GM23338 (cell line): ENCODE measurements at regions not wholly inside any gene's neighbourhood (a gene's known extent, or its start where the extent isn't known, plus 50 kb on each side); places are given as distances from the start of the nearest gene placed in this dataset.

Experiments
- ATAC-seq: fragments of 200-7000 bp; cut with Tn5 transposase; 3 replicates; pipeline ENCODE4 v1.9.1; 2020
- DNase-seq: peaks from one replicate; pipeline ENCODE4 v3.0.0-alpha.2; 2015; ENCODE audit warnings: low spot score
- H2AFZ ChIP-seq: fragments of 200-600 bp; sonication (generic); 2 replicates; pipeline ENCODE4 v1.8.0; 2016; ENCODE audit warnings: antibody characterized with exemption, mild to moderate bottlenecking, moderate library complexity
- H3F3A ChIP-seq: fragments of 200-600 bp; sonication (generic); replicated peaks from 2 replicates; pipeline ENCODE4 v1.8.0; 2017; ENCODE audit warnings: antibody characterized with exemption, mixed run types, low read depth
- H3K27ac ChIP-seq: fragments of 200-600 bp; sonication (generic); 2 replicates; pipeline ENCODE4 v1.6.1; 2016; ENCODE audit warnings: low read depth
- H3K27me3 ChIP-seq: fragments of 200-600 bp; sonication (generic); 2 replicates; pipeline ENCODE4 v1.8.0; 2016; ENCODE audit warnings: mild to moderate bottlenecking, mixed run types, moderate library complexity; ENCODE audit not compliant: insufficient read depth
- H3K36me3 ChIP-seq: fragments of 200-600 bp; sonication (generic); 2 replicates; pipeline ENCODE4 v1.8.0; 2016; ENCODE audit warnings: mild to moderate bottlenecking; ENCODE audit not compliant: insufficient read depth
- H3K4me1 ChIP-seq: fragments of 200-600 bp; sonication (generic); 2 replicates; pipeline ENCODE4 v1.8.0; 2016; ENCODE audit warnings: mild to moderate bottlenecking, moderate library complexity; ENCODE audit not compliant: insufficient read depth
- H3K4me2 ChIP-seq: fragments of 200-600 bp; sonication (generic); 2 replicates; pipeline ENCODE4 v1.7.1; 2017; ENCODE audit warnings: mixed run types
- H3K4me3 ChIP-seq: fragments of 200-600 bp; sonication (generic); 2 replicates; pipeline ENCODE4 v1.6.1; 2016; ENCODE audit warnings: mixed run types
- H3K79me2 ChIP-seq: fragments of 200-600 bp; sonication (generic); replicated peaks from 2 replicates; pipeline ENCODE4 v1.8.0; 2017; ENCODE audit warnings: mild to moderate bottlenecking; ENCODE audit not compliant: insufficient read depth
- H3K9me2 ChIP-seq: fragments of 200-600 bp; sonication (generic); 2 replicates; pipeline ENCODE4 v1.8.0; 2017; ENCODE audit not compliant: insufficient read depth
- H4K20me1 ChIP-seq: fragments of 200-600 bp; sonication (generic); replicated peaks from 2 replicates; pipeline ENCODE4 v1.8.0; 2017; ENCODE audit warnings: mild to moderate bottlenecking; ENCODE audit not compliant: insufficient read depth
- H3K27ac Mint-ChIP-seq: 2 replicates; pipeline ENCODE4 v1.8.0; 2020; ENCODE audit warnings: inconsistent platforms, mild to moderate bottlenecking, moderate library complexity, mixed read lengths
- H3K27me3 Mint-ChIP-seq: 3 replicates; pipeline ENCODE4 v1.8.0; 2022; ENCODE audit warnings: low read depth, mild to moderate bottlenecking, moderate library complexity, mixed read lengths, inconsistent platforms; ENCODE audit not compliant: insufficient read depth, poor library complexity
- H3K36me3 Mint-ChIP-seq: 3 replicates; pipeline ENCODE4 v1.8.0; 2021; ENCODE audit warnings: low read depth, mild to moderate bottlenecking, inconsistent platforms, moderate library complexity, mixed read lengths
- H3K4me1 Mint-ChIP-seq: 3 replicates; pipeline ENCODE4 v1.8.0; 2020; ENCODE audit warnings: mild to moderate bottlenecking, inconsistent platforms, mixed read lengths
- H3K4me3 Mint-ChIP-seq: 3 replicates; pipeline ENCODE4 v1.8.0; 2021; ENCODE audit warnings: moderate library complexity, mild to moderate bottlenecking, inconsistent platforms, mixed read lengths
- H3K9me3 Mint-ChIP-seq: 3 replicates; pipeline ENCODE4 v1.8.0; 2020; ENCODE audit warnings: moderate library complexity, mild to moderate bottlenecking, inconsistent platforms, mixed read lengths
- JUNB ChIP-seq: IDR thresholded peaks from one replicate; pipeline ENCODE4 v1.6.1; 2016; ENCODE audit warnings: antibody characterized with exemption; ENCODE audit not compliant: unreplicated experiment
- POLR2AphosphoS5 ChIP-seq: IDR thresholded peaks from 2 replicates; pipeline ENCODE4 v1.6.1; 2016; ENCODE audit warnings: antibody characterized with exemption, low read depth
- ZNF331 ChIP-seq: fragments of 250-450 bp; sonication (Bioruptor Pico); IDR thresholded peaks from 2 replicates; pipeline ENCODE4 v1.5.0; 2020; ENCODE audit warnings: low read depth, mild to moderate bottlenecking, moderate library complexity
- TF ChIP-seq, protein P1 (sequence below): fragments of 250-450 bp; sonication (Bioruptor Pico); IDR thresholded peaks from 2 replicates; pipeline ENCODE4 v1.5.0; 2020; ENCODE audit warnings: mild to moderate bottlenecking, moderate library complexity
- TF ChIP-seq, protein P2 (sequence below): IDR thresholded peaks from 2 replicates; pipeline ENCODE4 v1.6.1; 2016; ENCODE audit warnings: antibody characterized with exemption

DNA sequence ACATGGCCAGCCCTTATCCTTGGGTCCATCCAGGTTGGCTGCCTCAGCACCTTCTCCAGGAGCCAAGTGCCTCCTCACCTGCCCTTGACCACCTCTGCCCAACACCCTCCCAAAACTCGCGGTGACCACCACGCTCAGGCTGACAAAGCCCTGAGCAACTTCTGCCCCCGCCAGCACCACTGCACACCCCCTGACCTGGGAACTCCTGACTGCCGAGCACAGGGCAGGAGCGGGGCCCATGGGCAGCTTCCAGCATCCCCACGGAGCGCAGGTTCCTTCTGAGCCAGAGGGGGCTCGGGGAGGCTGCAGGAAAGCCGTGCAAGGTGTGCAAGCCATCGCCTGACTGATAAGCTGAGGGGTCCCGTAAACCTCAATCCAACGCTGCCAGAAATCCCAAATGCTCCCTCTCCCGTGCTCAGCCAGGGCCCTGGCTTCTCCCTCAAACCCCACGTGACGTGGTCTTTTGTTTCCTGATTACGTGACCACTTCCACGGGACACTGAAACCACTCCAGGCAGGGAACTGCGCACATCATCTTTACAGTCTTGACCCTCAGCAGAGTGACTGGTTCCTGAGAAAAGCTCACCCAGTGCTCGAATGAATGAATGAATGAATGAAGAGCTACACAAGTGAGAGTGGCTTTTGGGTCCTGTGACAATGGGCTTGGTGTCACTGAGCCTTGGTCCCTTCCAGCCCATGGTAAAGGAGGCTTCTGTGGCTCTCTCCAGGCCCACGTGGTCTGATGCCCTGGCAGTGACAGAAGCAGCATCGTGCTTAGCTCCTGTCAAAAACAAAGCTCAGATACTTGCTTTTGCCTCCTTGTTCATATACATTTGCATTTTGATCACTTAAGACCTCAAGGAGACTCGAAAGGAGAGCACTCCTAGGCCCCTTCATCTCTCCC, 249.8 kb upstream of the PPP2R2D start (continued):
- TF ChIP-seq, protein P1, sequence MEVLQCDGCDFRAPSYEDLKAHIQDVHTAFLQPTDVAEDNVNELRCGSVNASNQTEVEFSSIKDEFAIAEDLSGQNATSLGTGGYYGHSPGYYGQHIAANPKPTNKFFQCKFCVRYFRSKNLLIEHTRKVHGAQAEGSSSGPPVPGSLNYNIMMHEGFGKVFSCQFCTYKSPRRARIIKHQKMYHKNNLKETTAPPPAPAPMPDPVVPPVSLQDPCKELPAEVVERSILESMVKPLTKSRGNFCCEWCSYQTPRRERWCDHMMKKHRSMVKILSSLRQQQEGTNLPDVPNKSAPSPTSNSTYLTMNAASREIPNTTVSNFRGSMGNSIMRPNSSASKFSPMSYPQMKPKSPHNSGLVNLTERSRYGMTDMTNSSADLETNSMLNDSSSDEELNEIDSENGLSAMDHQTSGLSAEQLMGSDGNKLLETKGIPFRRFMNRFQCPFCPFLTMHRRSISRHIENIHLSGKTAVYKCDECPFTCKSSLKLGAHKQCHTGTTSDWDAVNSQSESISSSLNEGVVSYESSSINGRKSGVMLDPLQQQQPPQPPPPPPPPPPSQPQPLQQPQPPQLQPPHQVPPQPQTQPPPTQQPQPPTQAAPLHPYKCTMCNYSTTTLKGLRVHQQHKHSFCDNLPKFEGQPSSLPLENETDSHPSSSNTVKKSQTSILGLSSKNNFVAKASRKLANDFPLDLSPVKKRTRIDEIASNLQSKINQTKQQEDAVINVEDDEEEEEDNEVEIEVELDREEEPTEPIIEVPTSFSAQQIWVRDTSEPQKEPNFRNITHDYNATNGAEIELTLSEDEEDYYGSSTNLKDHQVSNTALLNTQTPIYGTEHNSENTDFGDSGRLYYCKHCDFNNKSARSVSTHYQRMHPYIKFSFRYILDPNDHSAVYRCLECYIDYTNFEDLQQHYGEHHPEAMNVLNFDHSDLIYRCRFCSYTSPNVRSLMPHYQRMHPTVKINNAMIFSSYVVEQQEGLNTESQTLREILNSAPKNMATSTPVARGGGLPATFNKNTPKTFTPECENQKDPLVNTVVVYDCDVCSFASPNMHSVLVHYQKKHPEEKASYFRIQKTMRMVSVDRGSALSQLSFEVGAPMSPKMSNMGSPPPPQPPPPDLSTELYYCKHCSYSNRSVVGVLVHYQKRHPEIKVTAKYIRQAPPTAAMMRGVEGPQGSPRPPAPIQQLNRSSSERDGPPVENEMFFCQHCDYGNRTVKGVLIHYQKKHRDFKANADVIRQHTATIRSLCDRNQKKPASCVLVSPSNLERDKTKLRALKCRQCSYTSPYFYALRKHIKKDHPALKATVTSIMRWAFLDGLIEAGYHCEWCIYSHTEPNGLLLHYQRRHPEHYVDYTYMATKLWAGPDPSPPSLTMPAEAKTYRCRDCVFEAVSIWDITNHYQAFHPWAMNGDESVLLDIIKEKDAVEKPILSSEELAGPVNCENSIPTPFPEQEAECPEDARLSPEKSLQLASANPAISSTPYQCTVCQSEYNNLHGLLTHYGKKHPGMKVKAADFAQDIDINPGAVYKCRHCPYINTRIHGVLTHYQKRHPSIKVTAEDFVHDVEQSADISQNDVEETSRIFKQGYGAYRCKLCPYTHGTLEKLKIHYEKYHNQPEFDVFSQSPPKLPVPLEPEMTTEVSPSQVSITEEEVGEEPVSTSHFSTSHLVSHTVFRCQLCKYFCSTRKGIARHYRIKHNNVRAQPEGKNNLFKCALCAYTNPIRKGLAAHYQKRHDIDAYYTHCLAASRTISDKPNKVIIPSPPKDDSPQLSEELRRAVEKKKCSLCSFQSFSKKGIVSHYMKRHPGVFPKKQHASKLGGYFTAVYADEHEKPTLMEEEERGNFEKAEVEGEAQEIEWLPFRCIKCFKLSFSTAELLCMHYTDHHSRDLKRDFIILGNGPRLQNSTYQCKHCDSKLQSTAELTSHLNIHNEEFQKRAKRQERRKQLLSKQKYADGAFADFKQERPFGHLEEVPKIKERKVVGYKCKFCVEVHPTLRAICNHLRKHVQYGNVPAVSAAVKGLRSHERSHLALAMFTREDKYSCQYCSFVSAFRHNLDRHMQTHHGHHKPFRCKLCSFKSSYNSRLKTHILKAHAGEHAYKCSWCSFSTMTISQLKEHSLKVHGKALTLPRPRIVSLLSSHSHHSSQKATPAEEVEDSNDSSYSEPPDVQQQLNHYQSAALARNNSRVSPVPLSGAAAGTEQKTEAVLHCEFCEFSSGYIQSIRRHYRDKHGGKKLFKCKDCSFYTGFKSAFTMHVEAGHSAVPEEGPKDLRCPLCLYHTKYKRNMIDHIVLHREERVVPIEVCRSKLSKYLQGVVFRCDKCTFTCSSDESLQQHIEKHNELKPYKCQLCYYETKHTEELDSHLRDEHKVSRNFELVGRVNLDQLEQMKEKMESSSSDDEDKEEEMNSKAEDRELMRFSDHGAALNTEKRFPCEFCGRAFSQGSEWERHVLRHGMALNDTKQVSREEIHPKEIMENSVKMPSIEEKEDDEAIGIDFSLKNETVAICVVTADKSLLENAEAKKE (CRISPR knock-in tag), result no peak
- no peak for TF ChIP-seq ZNF331 (CRISPR knock-in tag)

DNA sequence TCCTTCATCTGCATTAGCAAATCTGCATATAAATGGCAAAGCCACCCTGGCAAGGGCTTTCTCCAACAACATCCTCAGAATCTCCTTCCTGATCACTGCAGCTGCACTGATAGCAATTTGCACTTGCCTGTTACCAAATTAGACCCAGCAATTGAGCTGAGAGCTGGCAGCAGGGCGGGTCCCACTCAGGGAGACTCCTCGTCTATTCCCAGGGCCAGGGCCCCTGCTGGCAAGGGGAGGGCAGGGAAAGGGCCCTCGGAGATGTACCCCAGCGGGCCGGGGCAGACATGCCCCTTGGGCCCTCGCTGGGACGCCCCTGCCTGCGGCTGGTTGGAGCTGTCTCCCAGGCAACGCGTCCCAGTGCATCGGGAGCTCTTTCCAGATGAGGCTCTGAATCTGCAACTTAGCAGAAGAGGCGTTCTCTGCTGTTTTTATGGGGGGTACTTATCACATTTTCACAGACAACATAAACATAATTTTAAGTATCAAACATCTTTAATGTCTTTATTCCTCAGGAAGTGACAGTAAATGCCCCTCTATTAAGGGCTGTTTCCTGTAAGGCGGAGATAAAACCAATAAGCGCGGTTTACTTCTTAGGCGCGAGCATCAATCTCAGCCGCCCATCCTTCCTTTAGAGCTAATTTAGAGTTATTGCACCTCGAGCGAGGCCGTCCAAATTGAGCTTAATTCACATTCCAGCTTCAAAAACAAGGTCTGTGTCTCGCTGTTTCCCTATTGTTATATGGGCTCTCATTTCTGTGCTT, 249.0 kb upstream of the PPP2R2D start:
- H3K4me1 Mint-ChIP-seq, result peaks cover 59% of the 10 kb centered on the region
- TF ChIP-seq JUNB (no peak), POLR2AphosphoS5 (no peak)
- TF ChIP-seq, protein P1 (CRISPR knock-in tag), result peak; percentile 67
- TF ChIP-seq, protein P2, sequence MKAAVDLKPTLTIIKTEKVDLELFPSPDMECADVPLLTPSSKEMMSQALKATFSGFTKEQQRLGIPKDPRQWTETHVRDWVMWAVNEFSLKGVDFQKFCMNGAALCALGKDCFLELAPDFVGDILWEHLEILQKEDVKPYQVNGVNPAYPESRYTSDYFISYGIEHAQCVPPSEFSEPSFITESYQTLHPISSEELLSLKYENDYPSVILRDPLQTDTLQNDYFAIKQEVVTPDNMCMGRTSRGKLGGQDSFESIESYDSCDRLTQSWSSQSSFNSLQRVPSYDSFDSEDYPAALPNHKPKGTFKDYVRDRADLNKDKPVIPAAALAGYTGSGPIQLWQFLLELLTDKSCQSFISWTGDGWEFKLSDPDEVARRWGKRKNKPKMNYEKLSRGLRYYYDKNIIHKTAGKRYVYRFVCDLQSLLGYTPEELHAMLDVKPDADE, result no peak

More for the DNA sequence above, 249.0 kb upstream of the PPP2R2D start:
- ATAC-seq (peak; percentile 78), DNase-seq (peak; percentile 74)
- Histone ChIP-seq H3K4me1 (peaks cover 21% of the 10 kb centered on the region), H3K27ac (peak overlapping the region; percentile 10; the same call in 1 of the 2 replicates), H3K27me3 (no peaks in the 10 kb centered on the region), H3K4me2 (peak overlapping the region; percentile 76), H2AFZ (peak overlapping the region; percentile 93), H4K20me1 (no peaks in the 10 kb centered on the region), H3K79me2 (no peaks in the 10 kb centered on the region), H3K4me3 (peak overlapping the region; percentile 44; the same call in 1 of the 2 replicates), H3K36me3 (no peaks in the 10 kb centered on the region), H3K9me2 (no peaks in the 10 kb centered on the region), H3F3A (peaks cover 12% of the 10 kb centered on the region; the same call in 1 of the 2 replicates)
- peak overlapping the region; percentile 31; the same call in 2 of the 3 replicates for H3K4me3 Mint-ChIP-seq
- H3K27ac Mint-ChIP-seq, result no peak overlapping the region
- no peaks in the 10 kb centered on the region; the same call in 2 of the 3 replicates for H3K9me3 Mint-ChIP-seq
- peaks cover 18% of the 10 kb centered on the region for H3K27me3 Mint-ChIP-seq
- H3K36me3 Mint-ChIP-seq, result no peaks in the 10 kb centered on the region
